Limb (tissue), 2 donors: ENCODE measurements at regions not wholly inside any gene's neighbourhood (a gene's known extent, or its start where the extent isn't known, plus 50 kb on each side); places are given as distances from the start of the nearest gene placed in this dataset.

Experiments used
- DNase-seq, 2 donors: peaks; one replicate each; pipeline ENCODE4 v3.0.0-alpha.2; 2016; ENCODE audit errors: extremely low spot score in 2 of 2

DNA sequence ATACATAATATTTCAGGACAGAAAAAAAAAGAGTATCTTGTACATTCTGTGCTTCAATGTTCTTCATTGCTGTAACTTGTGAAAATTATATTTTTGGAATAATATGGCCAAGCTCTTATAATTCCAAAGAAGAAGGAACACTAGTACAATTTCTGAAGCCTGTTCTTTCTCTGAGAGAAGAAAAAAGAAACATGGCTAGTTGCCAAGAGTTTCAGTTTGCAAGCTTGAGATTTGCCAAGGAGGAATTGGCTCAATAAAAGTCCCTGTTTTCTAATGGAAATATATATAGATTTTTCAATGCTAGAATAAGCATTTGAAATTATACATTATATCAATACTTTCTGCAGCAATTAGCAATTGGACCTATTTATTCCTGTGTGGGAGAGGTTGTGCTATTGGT is 285.2 kb upstream of the NEGR1 start:
- peak in 1 of 2 donors; percentile 57 for DNase-seq

DNA sequence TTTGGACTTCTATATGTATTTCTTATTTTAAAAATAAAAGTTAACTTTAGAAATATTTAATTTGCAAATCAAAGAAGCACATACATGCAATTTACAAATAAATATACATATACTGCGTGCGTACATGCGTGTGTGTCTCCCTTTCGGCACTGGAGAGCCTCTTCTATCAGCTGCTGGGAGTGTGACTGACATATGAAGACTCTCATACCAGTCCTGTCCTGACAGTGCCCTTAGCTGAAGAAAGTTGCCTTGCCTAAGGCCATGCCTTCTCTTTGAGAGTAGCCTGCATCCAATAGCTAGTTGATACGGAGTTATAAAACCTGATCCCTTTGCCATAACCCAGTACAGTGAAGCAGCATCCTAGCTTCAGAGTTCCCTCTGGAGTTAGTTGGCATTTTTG is 282.4 kb upstream of the NEGR1 start:
- DNase-seq = no peak

DNA sequence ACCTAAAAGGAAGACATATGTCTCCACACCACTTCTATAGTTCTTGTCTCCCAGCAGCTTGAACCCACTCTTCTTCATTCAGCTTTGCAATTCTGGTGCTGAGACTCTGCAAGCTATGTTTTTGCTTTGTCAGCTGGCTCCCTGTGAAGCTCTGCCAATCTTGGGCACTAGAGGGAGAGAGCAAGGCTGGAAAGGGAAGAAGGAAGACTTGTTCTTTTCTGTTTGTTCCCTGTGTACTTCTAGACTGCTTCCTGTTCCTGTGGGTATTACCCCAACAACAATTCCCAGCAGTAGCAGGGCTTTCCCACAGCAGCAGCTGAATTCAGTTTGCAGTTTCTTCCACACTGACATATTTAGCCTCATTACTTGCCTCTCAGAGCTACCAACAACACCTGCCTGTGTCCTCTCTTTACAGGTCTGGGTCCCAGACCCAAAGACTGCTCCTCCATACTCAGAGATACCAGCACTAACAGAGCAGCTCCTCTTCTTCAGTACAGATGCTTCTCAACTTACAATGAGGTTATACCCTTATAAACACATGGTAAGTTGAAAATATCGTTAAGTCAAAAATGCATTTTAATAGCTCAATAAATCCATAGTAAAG is 275.2 kb upstream of the NEGR1 start:
- DNase-seq = no peak

DNA sequence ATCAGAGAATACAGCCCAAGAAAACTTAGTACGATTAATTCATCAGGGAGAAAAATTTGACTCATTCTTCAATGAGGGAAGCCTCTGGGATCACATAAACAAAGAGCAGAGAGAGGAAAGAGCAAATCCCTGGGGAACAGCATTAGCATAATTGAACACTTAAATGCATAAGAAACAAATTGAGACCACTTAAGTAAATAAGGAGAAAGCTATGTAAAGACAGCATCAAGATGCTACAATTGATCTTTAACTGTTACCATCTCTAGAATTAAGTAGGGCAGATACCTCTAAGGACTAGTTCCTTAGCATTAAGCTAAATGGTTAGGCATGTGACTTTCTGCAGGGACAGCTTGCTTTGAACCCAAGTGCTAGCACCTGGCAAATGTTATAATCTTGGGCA is 265.1 kb upstream of the NEGR1 start:
- no peak for DNase-seq

DNA sequence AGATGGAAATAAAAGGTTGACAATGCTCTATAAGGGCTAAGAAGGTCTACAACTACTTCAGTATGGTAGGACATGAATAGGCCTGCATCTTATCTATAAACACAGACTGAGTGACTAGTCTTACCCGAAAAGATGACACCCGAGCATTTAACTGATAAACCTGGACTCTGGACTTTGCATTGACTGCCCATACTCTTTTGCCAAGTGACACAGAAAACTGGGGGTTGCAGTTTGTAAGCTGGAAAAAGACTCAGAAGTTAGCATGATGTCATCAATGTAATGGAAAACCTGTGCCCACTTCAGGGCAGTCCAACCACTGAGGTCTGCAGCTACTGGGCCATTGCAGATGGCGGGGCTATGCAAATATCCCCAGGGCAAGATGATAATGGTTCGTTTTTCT is 258.3 kb upstream of the NEGR1 start:
- DNase-seq = no peak

DNA sequence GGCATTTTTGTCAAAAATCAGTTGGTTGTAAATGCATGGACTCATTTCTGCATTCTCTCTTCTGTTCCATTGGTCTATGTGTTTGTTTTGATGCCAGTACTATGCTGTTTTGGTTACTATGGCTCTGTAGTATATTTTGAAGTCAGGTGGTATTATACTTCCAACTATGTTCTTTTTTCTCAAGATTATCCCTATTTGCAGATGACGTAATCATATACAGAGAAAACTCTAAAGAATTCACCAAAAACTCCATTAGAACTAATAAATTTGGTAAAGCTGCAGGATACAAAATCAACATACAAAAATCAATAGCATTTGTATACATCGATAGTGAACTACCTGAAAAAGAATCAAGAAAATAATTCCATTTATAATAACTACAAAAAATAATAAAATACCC is 253.1 kb upstream of the NEGR1 start:
- no peak for DNase-seq

DNA sequence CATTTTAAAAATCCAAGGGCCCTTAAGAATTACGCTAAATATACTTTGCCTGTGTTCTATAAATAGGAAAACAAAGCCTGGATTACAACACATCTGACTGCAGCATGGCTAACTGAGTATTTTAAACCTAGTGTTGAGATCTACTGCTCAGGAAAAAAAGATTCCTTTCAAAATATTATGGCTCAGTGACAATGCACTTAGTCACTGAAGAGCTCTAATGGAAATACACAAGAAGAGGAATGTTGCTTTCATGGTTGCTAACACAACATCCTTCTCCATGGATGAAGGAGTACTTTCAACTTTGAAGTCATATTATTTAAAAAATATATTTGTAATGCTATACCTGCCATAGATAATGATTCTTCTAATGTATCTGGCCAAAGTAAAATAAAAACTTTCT is 248.3 kb upstream of the NEGR1 start:
- DNase-seq = no peak

DNA sequence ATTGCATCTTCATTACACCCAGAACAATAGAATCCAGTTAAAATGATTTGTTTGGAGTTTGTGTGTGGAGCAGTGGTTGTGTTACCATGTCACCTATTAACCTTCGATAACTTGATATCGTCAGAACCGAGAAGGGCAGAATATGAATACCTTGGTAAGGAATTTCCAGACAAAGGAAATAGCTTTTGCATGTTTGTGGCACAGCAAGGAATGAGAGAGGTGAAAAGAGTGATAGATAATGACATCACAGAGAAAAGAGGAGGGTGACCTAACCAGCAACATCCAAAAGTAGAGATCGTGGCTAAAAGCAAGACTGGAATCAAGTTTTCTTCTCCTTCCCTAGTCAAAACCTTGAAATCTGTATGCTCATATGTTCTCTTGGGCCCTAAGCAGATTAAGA is 244.6 kb upstream of the NEGR1 start:
- no peak for DNase-seq

DNA sequence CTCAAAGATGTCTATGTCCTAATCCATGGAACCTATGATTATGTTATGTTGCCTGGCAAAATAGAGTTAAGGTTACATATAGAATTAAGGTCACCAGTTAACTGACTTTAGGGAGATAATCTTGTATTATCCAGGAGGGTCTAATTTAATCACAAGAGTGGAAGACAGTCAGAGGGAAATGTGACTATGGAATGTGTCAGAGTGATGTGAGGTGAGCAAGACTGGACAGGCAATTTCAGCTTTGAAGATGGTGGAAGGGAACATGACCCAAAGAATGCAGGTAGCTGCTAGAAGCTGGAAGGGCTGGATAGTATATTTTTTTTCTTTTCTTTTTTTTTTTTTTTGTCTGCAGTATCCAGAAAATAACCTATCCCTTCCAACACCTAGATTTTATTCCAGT is 241.7 kb upstream of the NEGR1 start:
- no peak for DNase-seq

DNA sequence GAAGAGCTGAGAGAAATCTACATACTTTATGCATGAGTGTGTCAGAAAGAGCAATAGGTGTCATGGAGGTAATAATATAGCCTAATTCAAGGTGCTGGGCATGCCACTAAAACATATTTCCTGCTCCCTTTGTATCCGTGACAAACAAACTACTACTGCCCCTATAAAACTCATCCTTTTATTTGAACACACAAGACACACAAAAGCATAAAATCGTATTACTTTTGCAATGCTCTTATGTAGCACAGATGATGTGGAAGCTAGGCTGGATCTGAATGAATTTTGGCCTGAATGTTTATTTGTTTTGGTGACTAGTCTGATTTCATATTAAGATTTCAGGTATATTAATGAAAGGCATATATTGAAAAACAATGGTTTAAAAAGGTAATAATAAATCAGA is 239.3 kb upstream of the NEGR1 start:
- DNase-seq = no peak

DNA sequence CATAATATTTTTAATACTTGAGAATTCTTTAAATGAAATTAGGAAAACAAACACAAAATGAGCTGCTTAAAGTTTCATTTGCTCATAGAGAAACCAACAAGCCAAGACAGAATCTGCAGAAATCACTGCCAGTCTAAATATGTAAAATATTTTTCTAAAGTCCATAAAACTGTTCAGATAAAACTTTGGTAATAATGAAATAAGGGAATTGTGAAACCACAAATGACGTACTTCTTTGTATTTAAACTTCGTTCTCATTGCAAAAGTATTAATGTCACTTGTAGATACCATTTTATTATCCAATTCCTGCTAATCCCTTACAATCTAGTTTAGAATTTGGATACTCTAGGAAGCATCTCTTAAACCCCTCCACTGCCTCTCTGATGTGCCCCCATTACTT is 234.5 kb upstream of the NEGR1 start:
- no peak for DNase-seq

DNA sequence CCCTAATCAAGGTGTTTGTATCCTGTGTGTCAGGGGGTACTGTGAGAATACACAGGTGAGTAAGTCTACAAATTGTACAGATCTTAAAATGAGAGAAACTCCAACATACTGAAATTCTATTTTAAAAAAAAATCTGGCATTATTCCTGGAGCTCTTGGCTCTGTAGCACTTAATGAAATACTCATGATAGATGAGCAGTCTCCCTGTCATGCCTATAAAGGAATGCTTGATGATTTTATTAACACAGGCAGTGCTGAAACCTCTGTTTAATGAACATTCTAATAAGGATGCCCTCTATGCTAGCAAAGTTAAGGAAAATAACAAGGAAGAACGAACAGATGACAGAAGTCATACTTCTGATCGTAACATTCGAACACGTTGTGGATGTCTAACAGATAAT is 233.9 kb upstream of the NEGR1 start:
- no peak for DNase-seq

DNA sequence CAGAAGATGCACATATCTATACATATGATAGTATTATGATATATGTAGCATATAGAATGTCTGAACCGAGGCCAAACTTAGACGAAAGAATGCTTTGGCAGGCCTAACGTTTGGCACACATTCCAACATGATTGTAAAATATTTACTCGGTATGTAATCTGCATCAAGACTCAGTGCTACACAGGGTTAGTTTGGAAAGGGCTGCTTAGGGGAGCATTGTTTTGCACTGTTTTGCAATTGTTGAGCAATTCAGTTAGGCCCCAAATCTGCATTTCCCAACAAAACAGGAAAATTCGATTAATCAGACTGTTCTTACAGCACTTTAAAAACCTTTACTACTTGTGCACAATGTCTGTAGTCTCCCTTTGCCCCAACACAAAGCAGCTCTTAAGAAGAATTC is 216.0 kb upstream of the NEGR1 start:
- DNase-seq = no peak

DNA sequence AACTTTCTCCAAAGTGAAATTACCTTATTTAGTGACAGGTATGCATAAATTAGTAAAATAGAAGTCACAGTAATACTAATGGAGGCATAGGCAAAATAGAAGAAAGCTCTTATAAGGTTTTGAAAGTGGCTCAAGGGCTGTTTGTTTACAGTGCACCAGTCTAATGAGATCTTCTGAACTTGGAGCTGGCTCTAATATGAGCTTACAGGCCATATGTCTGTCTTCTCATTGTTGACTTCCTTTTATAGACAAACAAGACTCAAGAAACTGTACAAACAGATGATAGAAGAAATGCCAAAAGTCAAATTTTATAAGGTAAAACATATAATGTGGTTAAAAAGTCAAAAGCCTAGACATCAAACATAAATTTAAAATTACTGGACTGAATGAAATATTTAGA is 207.5 kb upstream of the NEGR1 start:
- DNase-seq = no peak

DNA sequence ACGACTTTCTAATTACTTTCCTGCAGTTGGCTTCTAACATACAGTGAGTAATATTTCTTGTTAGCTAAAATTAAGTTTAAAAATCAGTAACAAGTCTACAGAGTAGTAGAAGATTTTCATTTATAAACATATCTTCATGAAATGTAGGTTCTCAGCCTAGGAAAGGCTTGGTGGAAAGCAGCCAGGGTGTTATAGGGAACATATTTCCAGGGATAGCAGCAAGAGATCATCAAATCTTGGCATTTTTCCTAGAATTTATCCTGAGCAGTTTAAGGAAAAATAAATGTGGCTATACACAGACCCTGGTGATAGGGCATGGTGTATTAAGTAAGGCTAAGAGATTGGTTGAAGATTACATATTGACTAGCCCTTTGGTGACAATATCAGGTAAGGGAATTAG is 203.5 kb upstream of the NEGR1 start:
- DNase-seq = peak in 1 of 2 donors; percentile 60

DNA sequence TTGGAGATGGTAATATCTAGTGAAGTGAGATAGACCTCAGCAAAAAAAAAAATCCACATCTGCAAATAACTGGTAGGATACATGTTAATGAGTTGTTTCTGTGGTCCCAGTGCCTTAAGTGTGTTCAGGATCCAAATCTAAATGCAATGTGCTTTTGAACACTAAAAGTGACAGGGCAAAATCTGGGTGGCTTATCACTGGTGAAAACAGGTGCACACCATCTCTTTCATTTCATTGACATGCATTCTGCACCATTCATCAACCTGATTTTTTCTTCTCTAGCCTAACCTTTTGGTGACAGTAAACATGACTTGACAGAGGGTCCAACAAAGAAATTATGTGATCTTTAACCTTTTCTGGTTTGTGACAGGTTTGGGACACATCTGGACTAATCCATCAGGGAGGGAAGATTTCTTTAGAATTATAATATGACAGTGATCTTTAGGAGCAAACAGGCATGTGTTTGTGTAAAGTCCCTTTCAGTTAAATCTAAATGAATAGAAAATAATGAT is 201.6 kb upstream of the NEGR1 start:
- DNase-seq = no peak

DNA sequence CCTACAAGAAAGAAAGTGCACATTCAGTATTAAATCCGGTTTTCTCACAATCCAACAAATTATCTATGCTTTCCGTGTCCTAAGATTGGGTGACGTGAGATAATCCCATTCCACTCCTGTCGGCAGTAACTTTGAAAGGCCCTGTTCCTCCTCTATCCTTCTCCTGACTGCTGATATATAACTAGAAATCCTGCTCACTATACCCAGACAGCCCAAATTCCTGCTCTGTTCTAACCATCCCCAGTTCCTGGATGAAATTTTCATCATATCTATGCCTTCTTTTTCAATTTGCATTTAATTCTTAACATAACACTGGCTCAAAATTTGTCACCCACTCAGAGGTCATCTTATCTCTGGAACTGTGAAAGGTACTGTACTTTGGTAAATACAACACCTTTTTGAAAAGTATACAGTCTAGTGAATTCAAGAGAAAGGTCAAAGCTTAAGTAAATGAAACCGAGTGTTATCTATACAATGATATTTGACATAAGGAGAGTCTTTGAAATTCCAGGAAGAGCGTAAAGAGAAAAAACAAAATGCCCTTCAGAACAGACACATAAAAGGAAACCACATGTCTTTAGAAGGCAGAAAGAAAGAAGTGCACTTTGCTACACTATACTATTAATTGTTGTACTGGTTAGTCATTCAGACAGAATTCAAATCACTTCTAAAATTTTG is 200.5 kb upstream of the NEGR1 start:
- DNase-seq = no peak

DNA sequence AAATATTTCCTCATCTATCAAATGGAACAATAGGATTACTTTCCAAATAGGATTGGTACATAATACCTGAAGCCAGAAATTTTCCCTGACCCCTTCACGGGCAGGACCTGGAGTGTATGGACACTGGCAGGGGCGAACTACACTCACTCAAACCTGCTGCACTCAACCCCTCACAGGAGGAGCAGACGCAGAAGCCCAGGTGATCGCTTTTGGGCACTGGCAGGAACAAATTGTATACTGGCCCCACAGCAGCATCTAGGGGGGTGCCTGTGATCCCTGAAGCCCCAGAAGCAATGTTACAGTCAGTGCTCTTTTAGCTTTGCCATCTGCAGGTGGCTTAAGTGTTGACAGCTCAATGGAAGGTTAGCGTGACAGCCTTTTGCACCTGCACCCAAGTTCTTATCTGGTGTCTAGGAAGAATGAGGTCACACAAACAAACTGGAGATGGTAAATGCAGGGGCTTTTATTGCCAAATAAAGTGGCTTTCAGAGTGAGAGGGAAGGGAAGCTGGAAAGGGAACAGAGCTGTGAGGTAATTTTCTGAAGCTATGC is 199.2 kb upstream of the NEGR1 start:
- DNase-seq = no peak

DNA sequence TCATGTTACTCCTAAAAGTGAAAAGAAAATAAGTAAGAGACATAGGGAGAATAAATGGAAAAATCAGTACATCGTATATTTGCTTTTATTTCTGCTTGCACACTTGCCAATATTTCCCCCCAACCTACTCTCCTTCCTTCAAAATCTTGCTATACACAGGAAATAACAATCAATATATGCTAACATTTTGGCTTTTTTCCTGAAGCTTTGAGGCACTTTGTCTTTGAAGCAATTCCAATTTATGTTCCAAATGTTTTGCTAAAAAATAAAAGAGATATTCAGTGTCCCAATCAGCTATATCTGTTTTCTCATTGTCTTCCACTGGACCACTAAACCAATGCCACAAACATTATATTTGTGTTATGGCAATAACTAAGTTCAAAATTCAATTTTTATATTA is 184.0 kb upstream of the NEGR1 start:
- no peak for DNase-seq

DNA sequence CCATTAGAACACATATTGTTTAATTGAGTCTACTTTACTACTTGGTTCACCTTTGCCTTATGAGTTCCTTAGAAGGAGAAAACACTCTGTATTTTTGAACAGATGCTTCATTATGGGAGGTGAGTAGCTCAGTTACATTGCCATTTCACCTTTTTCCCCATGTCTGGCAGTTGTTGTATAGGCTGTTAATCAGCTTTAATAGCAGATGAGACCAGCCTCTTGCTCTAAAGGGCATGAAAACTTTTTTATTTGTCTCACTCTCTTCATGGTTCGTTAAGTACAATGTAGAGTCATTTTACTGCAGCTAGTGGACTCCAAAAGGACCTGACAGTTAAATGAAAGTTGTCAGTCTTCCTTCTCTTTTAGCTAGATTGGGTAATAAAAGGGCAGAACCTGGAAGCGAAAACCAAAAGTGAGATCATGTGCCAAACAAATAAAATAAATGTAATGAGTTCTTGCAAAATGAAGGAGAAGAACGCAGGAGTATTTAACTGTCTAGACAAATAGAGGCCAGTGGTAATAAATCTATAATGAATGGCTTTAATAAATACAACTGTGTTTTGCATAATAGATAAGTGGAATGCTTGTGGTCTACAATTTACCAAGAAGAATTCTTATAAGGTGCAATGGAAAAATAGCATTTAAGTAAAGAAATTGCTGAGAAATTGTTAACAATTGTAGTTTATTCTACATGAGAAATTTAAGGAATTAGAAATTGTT is 180.0 kb upstream of the NEGR1 start:
- no peak for DNase-seq

DNA sequence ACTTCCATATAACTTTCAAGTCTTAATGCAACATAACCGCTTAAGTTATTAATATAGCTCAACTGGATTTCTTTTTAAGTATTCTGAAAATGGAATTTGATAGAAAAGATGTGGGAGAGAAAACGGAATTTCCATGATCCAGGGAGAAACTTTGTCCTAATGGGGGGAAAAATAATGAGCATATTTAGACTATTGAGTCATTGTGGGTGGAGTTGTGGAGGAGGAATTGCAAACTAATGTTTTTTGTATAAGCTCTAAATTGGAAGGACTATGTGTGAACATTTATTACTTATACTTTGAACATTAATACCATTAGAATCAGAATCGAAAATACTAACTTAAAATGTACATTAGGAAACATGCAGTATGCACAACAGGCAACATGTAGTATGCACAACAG is 159.9 kb upstream of the NEGR1 start:
- DNase-seq = no peak

DNA sequence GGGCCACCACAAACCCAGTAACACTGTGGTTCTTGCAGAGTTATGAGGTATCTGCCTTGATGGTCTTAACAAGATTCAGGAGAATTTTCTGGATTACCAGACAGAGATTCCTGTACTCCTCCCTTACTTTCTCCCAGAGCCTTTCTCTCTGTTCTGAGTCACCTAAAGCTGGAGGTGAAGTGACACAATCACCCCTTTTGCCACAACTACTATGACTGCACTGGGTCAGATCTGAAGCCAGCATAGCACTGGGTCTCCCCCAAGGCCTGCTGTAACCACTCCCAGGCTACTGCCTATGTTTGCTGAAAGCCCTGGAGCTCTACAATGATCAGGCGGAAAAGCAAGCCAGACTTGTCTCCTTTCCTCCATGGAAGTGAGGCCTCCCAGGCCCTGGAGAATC is 156.7 kb upstream of the NEGR1 start:
- no peak for DNase-seq

DNA sequence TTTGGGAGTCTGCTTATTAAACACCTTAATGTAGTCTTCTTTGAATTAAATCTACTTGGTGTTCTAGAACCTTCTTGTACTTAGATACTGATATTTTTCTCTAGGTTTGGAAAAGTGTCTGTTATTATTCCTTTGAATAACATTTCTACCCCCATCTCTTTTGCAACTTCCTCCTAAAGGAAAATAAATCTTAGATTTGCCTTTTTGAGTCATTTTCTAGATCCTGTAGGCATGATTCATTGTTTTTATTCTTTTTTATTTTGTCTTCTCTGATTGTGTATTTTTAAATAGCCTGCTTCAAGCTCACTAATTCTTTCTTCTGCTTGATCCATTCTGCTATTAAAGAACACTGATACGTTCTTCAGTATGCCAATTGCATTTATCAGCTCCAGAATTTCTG is 155.9 kb upstream of the NEGR1 start:
- no peak for DNase-seq
